ENCODE measurements at regions not wholly inside any gene's neighbourhood (a gene's known extent, or its start where the extent isn't known, plus 50 kb on each side); places are given as distances from the start of the nearest gene placed in this dataset.
A peak's percentile ranks its signal among the peaks of the same experiment; 100 is the strongest.

DNA sequence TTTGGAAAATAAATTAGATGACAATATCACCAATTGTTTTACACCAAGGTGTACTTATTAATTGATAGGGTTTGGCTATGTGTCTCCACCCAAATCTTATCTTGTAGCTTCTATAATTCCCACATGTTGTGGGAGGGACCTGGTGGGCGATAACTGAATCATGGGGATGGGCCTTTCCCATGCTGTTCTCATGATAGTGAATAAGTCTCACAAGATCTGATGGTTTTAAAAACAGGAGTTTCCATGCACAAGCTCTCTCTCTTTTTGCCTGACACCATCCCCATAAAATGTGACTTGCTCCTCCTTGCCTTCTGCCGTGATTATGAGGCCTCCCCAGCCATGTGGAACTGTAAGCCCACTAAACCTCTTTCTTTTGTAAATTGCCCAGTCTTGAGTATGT, 131.0 kb upstream of the LMO4 start:
- Mint-ChIP-seq H3K9me3 (peaks cover 2 to 12% (median 7%) of the 10 kb centered on the region in 5 donors), H3K36me3 (no peaks in the 10 kb centered on the region), H3K4me3 (no peak overlapping the region), H3K4me1 (peaks cover 5 to 7% (median 6%) of the 10 kb centered on the region in 3 donors), H3K27ac (no peak overlapping the region), H3K27me3 (peaks cover 10 to 49% of the 10 kb centered on the region in 2 donors)
- Histone ChIP-seq H3K9me3 (ENCODE audit: low read length) (no peaks in the 10 kb centered on the region), H3K4me3 (ENCODE audit: low read length) (no peak overlapping the region), H3K36me3 (ENCODE audit: insufficient read depth, low read length) (no peaks in the 10 kb centered on the region), H3K27ac (ENCODE audit: low read depth, low read length) (no peak overlapping the region), H3K27me3 (ENCODE audit: insufficient read depth, low read length, poor library complexity, severe bottlenecking) (peaks cover 5% of the 10 kb centered on the region), H3K4me1 (ENCODE audit: insufficient read depth, low read length) (no peaks in the 10 kb centered on the region)
- POLR2A ChIA-PET: no interaction called here
- CTCF ChIA-PET: no interaction called here
- no peak for DNase-seq

GRCh38 chr1:87200875-87201638, 127.6 kb upstream of the LMO4 start:
- no peak overlapping the region for H3K27ac Mint-ChIP-seq
- peaks cover 10 to 51% of the 10 kb centered on the region in 2 donors for H3K27me3 Mint-ChIP-seq
- CTCF ChIA-PET: no interaction called here

DNA sequence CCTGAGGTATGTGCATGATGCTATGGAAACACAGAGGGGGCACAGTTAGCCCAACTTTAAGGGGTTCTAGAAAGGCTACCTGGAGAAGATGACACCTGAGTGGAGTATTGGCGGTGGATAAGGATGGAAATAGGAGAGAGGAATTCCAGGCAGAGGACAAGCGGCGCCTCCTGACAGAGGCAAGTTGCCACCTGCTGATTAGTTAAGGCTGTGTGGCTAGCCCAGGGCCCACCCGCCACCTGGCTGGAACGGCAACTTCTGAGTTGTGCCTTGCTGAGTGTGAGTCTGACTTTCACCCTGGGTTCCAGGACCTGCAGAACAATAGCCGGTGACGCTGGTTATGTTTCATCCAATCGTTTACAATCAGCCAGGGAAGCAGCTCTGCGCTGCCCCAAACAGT, 126.9 kb upstream of the LMO4 start:
- Histone ChIP-seq H3K36me3 (ENCODE audit: insufficient read depth, low read length) (no peaks in the 10 kb centered on the region), H3K4me1 (ENCODE audit: insufficient read depth, low read length) (no peaks in the 10 kb centered on the region), H3K27ac (ENCODE audit: low read depth, low read length) (no peak overlapping the region), H3K27me3 (ENCODE audit: insufficient read depth, low read length, poor library complexity, severe bottlenecking) (peaks cover 5% of the 10 kb centered on the region), H3K4me3 (ENCODE audit: low read length) (no peak overlapping the region), H3K9me3 (ENCODE audit: low read length) (no peaks in the 10 kb centered on the region)
- peaks cover 0 to 4% (median 0%) of the 10 kb centered on the region in 5 donors for H3K9me3 Mint-ChIP-seq
- ChIA-PET CTCF (no interaction called here), POLR2A (no interaction called here)
- no peak overlapping the region for H3K4me3 Mint-ChIP-seq
- H3K27ac Mint-ChIP-seq: no peak overlapping the region
- peaks cover 8 to 13% (median 12%) of the 10 kb centered on the region in 3 donors for H3K4me1 Mint-ChIP-seq
- peaks cover 10 to 55% of the 10 kb centered on the region in 2 donors for H3K27me3 Mint-ChIP-seq
- DNase-seq: no peak
- no peaks in the 10 kb centered on the region for H3K36me3 Mint-ChIP-seq

More at GRCh38 chr1:87200875-87201638, 127.6 kb upstream of the LMO4 start:
- H3K9me3 ChIP-seq (ENCODE audit: low read length): no peaks in the 10 kb centered on the region
- POLR2A ChIA-PET: no interaction called here
- peaks cover 8 to 13% (median 12%) of the 10 kb centered on the region in 3 donors for H3K4me1 Mint-ChIP-seq
- peaks cover 5% of the 10 kb centered on the region for H3K27me3 ChIP-seq (ENCODE audit: insufficient read depth, low read length, poor library complexity, severe bottlenecking)
- no peaks in the 10 kb centered on the region for H3K4me1 ChIP-seq (ENCODE audit: insufficient read depth, low read length)
- no peak for DNase-seq
- no peak overlapping the region for H3K27ac ChIP-seq (ENCODE audit: low read depth, low read length)
- peaks cover 0 to 4% (median 0%) of the 10 kb centered on the region in 5 donors for H3K9me3 Mint-ChIP-seq
- H3K4me3 ChIP-seq (ENCODE audit: low read length): no peak overlapping the region
- no peak overlapping the region for H3K4me3 Mint-ChIP-seq
- H3K36me3 Mint-ChIP-seq: no peaks in the 10 kb centered on the region
- no peaks in the 10 kb centered on the region for H3K36me3 ChIP-seq (ENCODE audit: insufficient read depth, low read length)

DNA sequence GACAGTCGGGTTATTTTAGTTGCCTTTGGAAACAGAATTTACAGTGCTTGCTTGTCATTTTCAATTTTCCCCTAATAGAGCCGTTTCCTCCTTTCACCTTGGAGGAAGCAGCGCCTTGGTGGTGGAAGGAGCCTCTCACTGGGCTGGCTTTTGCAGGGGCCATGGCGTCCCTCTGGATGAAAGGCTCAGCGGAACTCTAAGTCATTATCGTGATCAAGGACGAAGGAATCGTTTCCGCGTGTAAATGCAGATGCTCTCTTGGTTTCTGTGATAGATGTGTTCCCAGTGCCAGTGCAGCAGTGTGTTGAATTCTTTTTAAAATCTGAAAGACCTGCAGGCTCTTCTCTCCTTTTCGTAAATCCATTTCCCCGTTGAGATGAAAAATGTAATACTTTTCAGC, 126.2 kb upstream of the LMO4 start:
- H3K9me3 Mint-ChIP-seq: peaks cover 0 to 4% (median 0%) of the 10 kb centered on the region in 5 donors
- Histone ChIP-seq H3K4me1 (ENCODE audit: insufficient read depth, low read length) (no peaks in the 10 kb centered on the region), H3K36me3 (ENCODE audit: insufficient read depth, low read length) (no peaks in the 10 kb centered on the region), H3K9me3 (ENCODE audit: low read length) (no peaks in the 10 kb centered on the region), H3K4me3 (ENCODE audit: low read length) (no peak overlapping the region), H3K27ac (ENCODE audit: low read depth, low read length) (no peak overlapping the region), H3K27me3 (ENCODE audit: insufficient read depth, low read length, poor library complexity, severe bottlenecking) (peaks cover 5% of the 10 kb centered on the region)
- CTCF ChIA-PET: no interaction called here
- peaks cover 10 to 51% of the 10 kb centered on the region in 2 donors for H3K27me3 Mint-ChIP-seq
- H3K4me1 Mint-ChIP-seq: peaks cover 8 to 13% (median 12%) of the 10 kb centered on the region in 3 donors
- no peak for DNase-seq
- POLR2A ChIA-PET: no interaction called here
- peak overlapping the region in 4 of 7 donors; percentile 9 to 45 (median 34) for H3K4me3 Mint-ChIP-seq
- H3K36me3 Mint-ChIP-seq: no peaks in the 10 kb centered on the region
- H3K27ac Mint-ChIP-seq: no peak overlapping the region

- no peak for DNase-seq
- Histone ChIP-seq H3K4me3 (ENCODE audit: low read length) (no peak overlapping the region), H3K27ac (ENCODE audit: low read depth, low read length) (no peak overlapping the region), H3K27me3 (ENCODE audit: insufficient read depth, low read length, poor library complexity, severe bottlenecking) (peaks cover 5% of the 10 kb centered on the region), H3K4me1 (ENCODE audit: insufficient read depth, low read length) (no peaks in the 10 kb centered on the region), H3K9me3 (ENCODE audit: low read length) (no peaks in the 10 kb centered on the region), H3K36me3 (ENCODE audit: insufficient read depth, low read length) (no peaks in the 10 kb centered on the region)
- no peak overlapping the region for H3K27ac Mint-ChIP-seq
- H3K36me3 Mint-ChIP-seq: no peaks in the 10 kb centered on the region
- H3K27me3 Mint-ChIP-seq: peaks cover 10 to 47% of the 10 kb centered on the region in 2 donors
- H3K9me3 Mint-ChIP-seq: peaks cover 0 to 4% (median 0%) of the 10 kb centered on the region in 5 donors
- CTCF ChIA-PET: no interaction called here
- peaks cover 8 to 13% (median 12%) of the 10 kb centered on the region in 3 donors for H3K4me1 Mint-ChIP-seq
- POLR2A ChIA-PET: no interaction called here
- H3K4me3 Mint-ChIP-seq: peak overlapping the region in 5 of 7 donors; percentile 13 to 45 (median 35)
Observed at GRCh38 chr1:87202922-87203655, 125.6 kb upstream of the LMO4 start.

DNA sequence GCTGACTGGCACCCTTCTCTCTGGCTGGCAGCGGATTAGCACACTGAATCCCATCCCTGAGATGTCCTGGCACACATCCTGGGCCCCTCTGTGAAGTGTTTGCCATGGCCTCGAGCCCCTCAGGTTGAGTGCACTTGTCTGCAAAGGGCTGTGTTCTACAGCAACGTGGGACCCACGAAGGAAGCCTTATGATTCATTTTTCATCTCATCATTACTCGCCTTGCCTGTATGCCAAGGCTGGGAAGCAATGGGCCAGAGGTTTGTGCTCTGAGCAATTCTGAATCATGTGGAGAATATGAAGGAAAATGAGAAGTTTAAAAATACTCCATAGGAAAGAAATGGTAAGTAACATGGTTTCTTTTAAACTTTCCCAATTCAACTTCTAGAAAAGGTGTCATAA, 124.8 kb upstream of the LMO4 start:
- peak overlapping the region in 1 of 8 donors; percentile 44 for H3K27ac Mint-ChIP-seq
- Histone ChIP-seq H3K4me1 (ENCODE audit: insufficient read depth, low read length) (no peaks in the 10 kb centered on the region), H3K27me3 (ENCODE audit: insufficient read depth, low read length, poor library complexity, severe bottlenecking) (peaks cover 5% of the 10 kb centered on the region), H3K36me3 (ENCODE audit: insufficient read depth, low read length) (no peaks in the 10 kb centered on the region), H3K9me3 (ENCODE audit: low read length) (no peaks in the 10 kb centered on the region), H3K4me3 (ENCODE audit: low read length) (no peak overlapping the region), H3K27ac (ENCODE audit: low read depth, low read length) (no peak overlapping the region)
- no peak overlapping the region for H3K4me3 Mint-ChIP-seq
- no peak for DNase-seq
- H3K9me3 Mint-ChIP-seq: peaks cover 0 to 4% (median 0%) of the 10 kb centered on the region in 5 donors
- ChIA-PET POLR2A (no interaction called here), CTCF (no interaction called here)
- H3K4me1 Mint-ChIP-seq: peaks cover 8 to 13% (median 12%) of the 10 kb centered on the region in 3 donors
- no peaks in the 10 kb centered on the region for H3K36me3 Mint-ChIP-seq
- H3K27me3 Mint-ChIP-seq: peaks cover 14 to 45% of the 10 kb centered on the region in 2 donors

- no peak overlapping the region for H3K27ac ChIP-seq (ENCODE audit: low read depth, low read length)
- H3K36me3 Mint-ChIP-seq: no peaks in the 10 kb centered on the region
- no peak overlapping the region for H3K27ac Mint-ChIP-seq
- no peaks in the 10 kb centered on the region for H3K4me1 ChIP-seq (ENCODE audit: insufficient read depth, low read length)
- CTCF ChIA-PET: no interaction called here
- no peak overlapping the region for H3K4me3 Mint-ChIP-seq
- peaks cover 0 to 4% (median 0%) of the 10 kb centered on the region in 5 donors for H3K9me3 Mint-ChIP-seq
- no peak for DNase-seq
- H3K9me3 ChIP-seq (ENCODE audit: low read length): no peaks in the 10 kb centered on the region
- POLR2A ChIA-PET: no interaction called here
- H3K36me3 ChIP-seq (ENCODE audit: insufficient read depth, low read length): no peaks in the 10 kb centered on the region
- peaks cover 14 to 43% of the 10 kb centered on the region in 2 donors for H3K27me3 Mint-ChIP-seq
- H3K27me3 ChIP-seq (ENCODE audit: insufficient read depth, low read length, poor library complexity, severe bottlenecking): peaks cover 5% of the 10 kb centered on the region
- peaks cover 8 to 13% (median 12%) of the 10 kb centered on the region in 3 donors for H3K4me1 Mint-ChIP-seq
- no peak overlapping the region for H3K4me3 ChIP-seq (ENCODE audit: low read length)
Observed at GRCh38 chr1:87204441-87204840, 124.2 kb upstream of the LMO4 start.

GRCh38 chr1:87204921-87205320, 123.8 kb upstream of the LMO4 start:
- no peaks in the 10 kb centered on the region for H3K9me3 ChIP-seq (ENCODE audit: low read length)

More at GRCh38 chr1:87204921-87205320, 123.8 kb upstream of the LMO4 start:
- Histone ChIP-seq H3K27me3 (ENCODE audit: insufficient read depth, low read length, poor library complexity, severe bottlenecking) (peaks cover 5% of the 10 kb centered on the region), H3K4me1 (ENCODE audit: insufficient read depth, low read length) (no peaks in the 10 kb centered on the region), H3K4me3 (ENCODE audit: low read length) (no peak overlapping the region), H3K27ac (ENCODE audit: low read depth, low read length) (no peak overlapping the region), H3K36me3 (ENCODE audit: insufficient read depth, low read length) (no peaks in the 10 kb centered on the region)
- Mint-ChIP-seq H3K36me3 (no peaks in the 10 kb centered on the region), H3K4me1 (peaks cover 8 to 13% (median 12%) of the 10 kb centered on the region in 3 donors), H3K27ac (no peak overlapping the region), H3K9me3 (peaks cover 0 to 4% (median 0%) of the 10 kb centered on the region in 5 donors), H3K4me3 (no peak overlapping the region), H3K27me3 (peaks cover 14 to 39% of the 10 kb centered on the region in 2 donors)
- POLR2A ChIA-PET: no interaction called here
- no peak for DNase-seq
- CTCF ChIA-PET: no interaction called here
